ENCODE measurements at regions not wholly inside any gene's neighbourhood (a gene's known extent, or its start where the extent isn't known, plus 50 kb on each side); places are given as distances from the start of the nearest gene placed in this dataset.

DNA sequence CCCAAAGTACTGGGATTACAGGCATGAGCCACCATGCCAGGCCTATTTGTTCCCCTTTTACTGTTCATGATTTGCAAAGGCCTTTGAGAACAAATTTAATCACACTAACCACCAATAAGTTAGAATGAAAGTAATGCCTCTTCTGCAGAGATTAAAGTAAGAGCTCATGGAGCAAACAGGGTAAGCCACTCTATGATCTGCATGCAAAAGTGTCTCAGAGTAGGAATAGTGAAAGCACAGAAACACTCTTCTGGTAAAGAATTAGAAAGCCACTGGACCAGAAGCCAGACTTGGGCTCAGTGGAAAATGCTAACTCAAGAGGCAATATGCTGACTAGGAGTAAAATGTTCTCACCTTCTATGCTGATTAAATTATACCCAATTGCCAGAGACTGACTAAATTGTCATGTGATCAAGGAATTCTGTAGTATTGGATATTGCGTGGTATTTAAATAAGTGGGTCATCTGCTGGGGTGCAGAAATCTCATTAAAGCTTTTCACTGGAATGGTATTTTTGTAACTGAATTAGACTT is 235.3 kb upstream of the ERBB4 start:
- ChIA-PET CTCF (interaction anchor here (1.2 to 9.1 kb wide), 3 partner anchors 118 to 399 kb away, joined by 3 to 229 read pairs (median 9); partner anchors contain the start of gene IKZF2), POLR2A (no interaction called here)
- no peak for DNase-seq (ENCODE audit: low read depth, low spot score)
- TF ChIP-seq, protein P1, sequence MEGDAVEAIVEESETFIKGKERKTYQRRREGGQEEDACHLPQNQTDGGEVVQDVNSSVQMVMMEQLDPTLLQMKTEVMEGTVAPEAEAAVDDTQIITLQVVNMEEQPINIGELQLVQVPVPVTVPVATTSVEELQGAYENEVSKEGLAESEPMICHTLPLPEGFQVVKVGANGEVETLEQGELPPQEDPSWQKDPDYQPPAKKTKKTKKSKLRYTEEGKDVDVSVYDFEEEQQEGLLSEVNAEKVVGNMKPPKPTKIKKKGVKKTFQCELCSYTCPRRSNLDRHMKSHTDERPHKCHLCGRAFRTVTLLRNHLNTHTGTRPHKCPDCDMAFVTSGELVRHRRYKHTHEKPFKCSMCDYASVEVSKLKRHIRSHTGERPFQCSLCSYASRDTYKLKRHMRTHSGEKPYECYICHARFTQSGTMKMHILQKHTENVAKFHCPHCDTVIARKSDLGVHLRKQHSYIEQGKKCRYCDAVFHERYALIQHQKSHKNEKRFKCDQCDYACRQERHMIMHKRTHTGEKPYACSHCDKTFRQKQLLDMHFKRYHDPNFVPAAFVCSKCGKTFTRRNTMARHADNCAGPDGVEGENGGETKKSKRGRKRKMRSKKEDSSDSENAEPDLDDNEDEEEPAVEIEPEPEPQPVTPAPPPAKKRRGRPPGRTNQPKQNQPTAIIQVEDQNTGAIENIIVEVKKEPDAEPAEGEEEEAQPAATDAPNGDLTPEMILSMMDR (IDR thresholded peaks at IDR 0.05; ENCODE audit: insufficient read depth, low read length, missing control alignments) = no peak
- no peak overlapping the region for H3K4me3 ChIP-seq (ENCODE audit: low read depth, low read length)

DNA sequence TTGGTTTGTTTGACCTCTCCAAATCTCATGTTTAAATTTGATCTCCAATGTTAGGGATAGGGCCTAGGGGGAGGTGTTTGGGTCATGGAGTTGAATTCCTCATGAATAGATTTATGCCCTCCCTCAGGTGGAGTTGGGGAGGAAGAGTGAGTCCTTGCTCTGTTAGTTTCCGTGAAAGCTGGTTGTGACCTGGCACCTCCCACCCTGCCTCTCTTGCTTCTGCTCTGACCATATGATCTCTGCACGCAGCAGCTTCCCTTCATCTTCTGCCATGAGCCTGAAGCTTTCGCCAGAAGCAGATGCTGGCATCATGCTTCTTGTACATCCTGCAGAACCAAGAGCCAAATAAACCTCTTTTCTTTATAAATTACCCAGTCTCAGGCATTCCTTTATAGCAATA is 231.6 kb upstream of the ERBB4 start:
- no peak for DNase-seq (ENCODE audit: low read depth, low spot score)
- CTCF ChIA-PET = no interaction called here
- TF ChIP-seq, protein P1 (IDR thresholded peaks at IDR 0.05; ENCODE audit: insufficient read depth, low read length, missing control alignments) = no peak

DNA sequence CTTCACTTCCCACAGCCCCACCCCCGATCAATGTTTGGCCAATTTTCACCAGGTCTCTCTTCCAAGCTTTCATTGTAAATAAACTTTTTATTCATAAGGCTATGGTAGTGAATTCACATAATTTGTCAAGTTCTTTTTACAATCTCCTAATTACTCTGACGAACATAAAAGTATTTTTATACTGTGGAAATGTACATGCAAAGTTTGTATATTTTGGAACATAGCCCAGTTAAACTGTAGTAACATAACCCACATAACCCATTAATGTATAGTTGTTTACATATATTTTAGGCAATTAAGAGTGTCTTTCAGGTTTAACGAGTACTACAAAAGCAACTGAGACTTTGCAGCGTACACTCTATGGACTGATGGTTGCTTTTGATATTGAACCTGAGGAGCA is 228.3 kb upstream of the ERBB4 start:
- CTCF ChIA-PET = interaction anchor here (1.1 kb wide), 1 partner anchor 10 kb away, joined by 4 read pairs; no protein-coding TSS in a partner anchor
- no peak for DNase-seq (ENCODE audit: low read depth, low spot score)
- TF ChIP-seq, protein P1 (IDR thresholded peaks at IDR 0.05; ENCODE audit: insufficient read depth, low read length, missing control alignments) = no peak
- H3K4me3 ChIP-seq (ENCODE audit: low read depth, low read length) = no peak overlapping the region
- POLR2A ChIA-PET = no interaction called here

More for the DNA sequence above, 231.6 kb upstream of the ERBB4 start:
- POLR2A ChIA-PET = no interaction called here
- H3K4me3 ChIP-seq (ENCODE audit: low read depth, low read length) = no peak overlapping the region

DNA sequence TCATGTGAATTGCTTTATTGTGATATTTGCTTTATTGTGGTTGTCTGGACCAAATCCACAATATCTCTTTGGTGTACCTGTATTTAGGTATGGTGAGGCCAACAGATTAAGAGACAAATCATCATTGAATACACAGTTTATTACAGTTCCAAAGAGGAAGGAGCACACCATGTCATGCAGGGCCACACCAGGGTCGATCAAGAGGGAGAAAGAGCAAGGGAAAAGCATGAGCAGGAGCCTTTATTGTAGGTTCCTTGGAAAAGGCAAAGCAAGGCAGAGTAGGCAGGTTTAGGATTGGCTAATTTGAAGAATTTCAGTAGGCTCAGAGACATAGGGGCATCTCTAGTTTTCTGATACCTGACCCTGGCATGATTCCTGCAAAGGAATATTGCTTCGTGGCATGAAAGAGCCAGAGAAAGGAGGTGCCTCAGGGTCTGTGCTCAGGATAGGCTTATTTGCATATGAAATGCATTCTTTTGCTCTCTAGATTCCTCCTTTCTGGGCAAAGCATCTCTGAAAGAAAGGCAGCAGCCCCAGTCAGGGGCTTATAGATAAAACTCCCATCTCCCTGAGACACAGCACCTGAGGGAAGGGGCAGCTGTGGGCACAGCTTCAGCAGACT is 214.2 kb upstream of the ERBB4 start:
- TF ChIP-seq, protein P1 (IDR thresholded peaks at IDR 0.05; ENCODE audit: insufficient read depth, low read length, missing control alignments) = no peak

DNA sequence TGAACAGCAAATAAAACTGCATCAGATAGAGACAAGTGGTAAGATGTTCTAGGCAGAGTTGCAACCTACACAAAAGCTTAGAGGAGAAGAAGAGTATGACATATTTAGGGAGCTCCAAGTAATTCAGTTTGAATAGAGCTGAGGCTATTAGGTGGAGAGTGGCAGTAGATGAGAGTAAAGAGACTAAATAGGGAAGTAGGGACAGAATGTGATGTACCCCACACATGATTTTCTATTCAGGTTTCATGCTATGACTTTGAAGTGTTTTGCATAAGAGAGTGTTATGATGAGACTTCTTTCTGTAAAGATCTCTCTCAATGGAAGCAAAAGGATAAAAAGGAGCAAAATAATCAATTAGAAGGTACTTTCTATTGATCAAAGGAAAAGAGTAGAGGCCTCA is 206.8 kb upstream of the ERBB4 start:
- no peak overlapping the region for H3K4me3 ChIP-seq (ENCODE audit: low read depth, low read length)
- POLR2A ChIA-PET = no interaction called here
- TF ChIP-seq, protein P1 (IDR thresholded peaks at IDR 0.05; ENCODE audit: insufficient read depth, low read length, missing control alignments) = no peak
- CTCF ChIA-PET = no interaction called here
- no peak for DNase-seq (ENCODE audit: low read depth, low spot score)

More for the DNA sequence above, 214.2 kb upstream of the ERBB4 start:
- CTCF ChIA-PET = no interaction called here
- H3K4me3 ChIP-seq (ENCODE audit: low read depth, low read length) = no peak overlapping the region
- POLR2A ChIA-PET = no interaction called here
- DNase-seq (ENCODE audit: low read depth, low spot score) = no peak

DNA sequence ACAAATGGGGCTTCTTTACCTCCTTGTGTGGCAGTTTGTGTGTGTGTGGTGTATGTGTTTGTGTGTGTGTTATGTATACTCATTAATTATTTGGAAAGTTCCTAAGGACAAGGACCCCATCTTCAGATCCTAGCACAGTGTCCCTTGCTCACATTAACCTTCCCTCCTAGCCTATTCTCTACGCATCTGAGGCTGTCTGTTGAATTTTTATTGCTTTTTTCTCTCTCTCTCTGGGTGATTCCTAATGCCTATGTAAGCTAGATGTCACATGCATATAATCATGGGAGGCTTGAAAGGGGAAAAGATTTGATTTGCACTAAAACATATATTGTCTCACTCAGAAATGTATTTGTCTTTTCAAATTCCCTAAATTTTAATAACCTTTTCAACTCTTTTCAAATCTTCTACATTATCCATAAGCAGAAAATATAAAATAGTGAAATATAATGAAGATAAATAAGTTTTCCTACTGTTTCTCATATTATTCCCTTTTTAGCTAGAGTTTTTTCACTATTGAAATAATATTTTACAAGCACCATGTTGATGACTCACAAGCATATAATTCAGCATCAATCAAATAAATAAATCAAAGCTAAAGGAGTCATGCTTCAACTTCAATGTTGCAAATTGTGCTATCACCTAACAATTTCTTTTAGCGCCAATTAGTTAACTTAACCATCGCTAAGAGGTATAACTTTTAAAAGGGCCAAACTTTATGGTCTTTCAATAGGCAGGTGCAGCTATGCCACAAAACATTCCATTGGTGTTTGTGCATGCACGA is 199.0 kb upstream of the ERBB4 start:
- ChIA-PET POLR2A (no interaction called here), CTCF (interaction anchor here (0.6 kb wide), 1 partner anchor 1311 kb away, joined by 3 read pairs; no protein-coding TSS in a partner anchor)
- no peak overlapping the region for H3K4me3 ChIP-seq (ENCODE audit: low read depth, low read length)
- DNase-seq (ENCODE audit: low read depth, low spot score) = no peak
- TF ChIP-seq, protein P1 (IDR thresholded peaks at IDR 0.05; ENCODE audit: insufficient read depth, low read length, missing control alignments) = no peak

Measured in AG04449 (cell line).